ENCODE measurements at regions not wholly inside any gene's neighbourhood (a gene's known extent, or its start where the extent isn't known, plus 50 kb on each side); places are given as distances from the start of the nearest gene placed in this dataset.

GRCh38 chr12:92562063-92562734 is 140.6 kb upstream of the PLEKHG7 start:
- no peaks in the 10 kb centered on the region for H3K27me3 ChIP-seq (ENCODE audit: insufficient read depth, low read length)
- no peaks in the 10 kb centered on the region for H3K36me3 ChIP-seq (ENCODE audit: control insufficient read depth in 1 of 2, insufficient read depth in 2 of 2, low read length in 2 of 2)
- H3K4me3 ChIP-seq (replicated peaks in 1 of 2; ENCODE audit: low read depth in 1 of 2, low read length in 2 of 2), result no peak overlapping the region
- ATAC-seq (no peak), DNase-seq (ENCODE audit: low read depth, low spot score) (no peak)
- H4K20me1 ChIP-seq (ENCODE audit: insufficient read depth), result no peaks in the 10 kb centered on the region
- no peaks in the 10 kb centered on the region for H3K9me3 ChIP-seq (ENCODE audit: control insufficient read depth in 1 of 2, insufficient read depth in 1 of 2, low read depth in 1 of 2, low read length in 2 of 2)
- BruUV-seq (replicated peaks), result no TSS peak
- no peaks in the 10 kb centered on the region for H3K9me2 ChIP-seq (ENCODE audit: insufficient read depth)
- ChIA-PET RAD21 (ENCODE audit: low non-redundant PET in 1 of 2, low total read pairs in 2 of 2, uncharacterized antibody in 2 of 2, unreplicated experiment in 2 of 2) (no interaction called here), POLR2A (no interaction called here), CTCF (no interaction called here)
- H3K79me2 ChIP-seq (ENCODE audit: insufficient read depth, low read length), result no peaks in the 10 kb centered on the region
- H3K4me1 ChIP-seq (ENCODE audit: control insufficient read depth in 1 of 2, insufficient read depth in 2 of 2, low read length in 2 of 2), result no peaks in the 10 kb centered on the region
- no peak for TF ChIP-seq YY1 (IDR thresholded peaks at IDR 0.05; ENCODE audit: extremely low read depth, insufficient replicate concordance, low read depth, low read length)
- no peak for TF ChIP-seq ELF1 (IDR thresholded peaks at IDR 0.05; ENCODE audit: borderline replicate concordance, low read depth)
- no peak for TF ChIP-seq RAD21 (IDR thresholded peaks at IDR 0.05; ENCODE audit: low read depth)
- TF ChIP-seq EZH2 (IDR thresholded peaks at IDR 0.05), result no peak
- TF ChIP-seq, protein P1, sequence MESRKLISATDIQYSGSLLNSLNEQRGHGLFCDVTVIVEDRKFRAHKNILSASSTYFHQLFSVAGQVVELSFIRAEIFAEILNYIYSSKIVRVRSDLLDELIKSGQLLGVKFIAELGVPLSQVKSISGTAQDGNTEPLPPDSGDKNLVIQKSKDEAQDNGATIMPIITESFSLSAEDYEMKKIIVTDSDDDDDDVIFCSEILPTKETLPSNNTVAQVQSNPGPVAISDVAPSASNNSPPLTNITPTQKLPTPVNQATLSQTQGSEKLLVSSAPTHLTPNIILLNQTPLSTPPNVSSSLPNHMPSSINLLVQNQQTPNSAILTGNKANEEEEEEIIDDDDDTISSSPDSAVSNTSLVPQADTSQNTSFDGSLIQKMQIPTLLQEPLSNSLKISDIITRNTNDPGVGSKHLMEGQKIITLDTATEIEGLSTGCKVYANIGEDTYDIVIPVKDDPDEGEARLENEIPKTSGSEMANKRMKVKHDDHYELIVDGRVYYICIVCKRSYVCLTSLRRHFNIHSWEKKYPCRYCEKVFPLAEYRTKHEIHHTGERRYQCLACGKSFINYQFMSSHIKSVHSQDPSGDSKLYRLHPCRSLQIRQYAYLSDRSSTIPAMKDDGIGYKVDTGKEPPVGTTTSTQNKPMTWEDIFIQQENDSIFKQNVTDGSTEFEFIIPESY (IDR thresholded peaks at IDR 0.05; ENCODE audit: extremely low read depth, insufficient replicate concordance, low read length), result no peak
- TF ChIP-seq FOSL1 (IDR thresholded peaks at IDR 0.05; ENCODE audit: low read depth), result no peak
- no peak for TF ChIP-seq POLR2A (IDR thresholded peaks at IDR 0.05; ENCODE audit: borderline replicate concordance, extremely low read depth, insufficient read depth, insufficient read length)
- TF ChIP-seq, protein P2, sequence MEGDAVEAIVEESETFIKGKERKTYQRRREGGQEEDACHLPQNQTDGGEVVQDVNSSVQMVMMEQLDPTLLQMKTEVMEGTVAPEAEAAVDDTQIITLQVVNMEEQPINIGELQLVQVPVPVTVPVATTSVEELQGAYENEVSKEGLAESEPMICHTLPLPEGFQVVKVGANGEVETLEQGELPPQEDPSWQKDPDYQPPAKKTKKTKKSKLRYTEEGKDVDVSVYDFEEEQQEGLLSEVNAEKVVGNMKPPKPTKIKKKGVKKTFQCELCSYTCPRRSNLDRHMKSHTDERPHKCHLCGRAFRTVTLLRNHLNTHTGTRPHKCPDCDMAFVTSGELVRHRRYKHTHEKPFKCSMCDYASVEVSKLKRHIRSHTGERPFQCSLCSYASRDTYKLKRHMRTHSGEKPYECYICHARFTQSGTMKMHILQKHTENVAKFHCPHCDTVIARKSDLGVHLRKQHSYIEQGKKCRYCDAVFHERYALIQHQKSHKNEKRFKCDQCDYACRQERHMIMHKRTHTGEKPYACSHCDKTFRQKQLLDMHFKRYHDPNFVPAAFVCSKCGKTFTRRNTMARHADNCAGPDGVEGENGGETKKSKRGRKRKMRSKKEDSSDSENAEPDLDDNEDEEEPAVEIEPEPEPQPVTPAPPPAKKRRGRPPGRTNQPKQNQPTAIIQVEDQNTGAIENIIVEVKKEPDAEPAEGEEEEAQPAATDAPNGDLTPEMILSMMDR (IDR thresholded peaks at IDR 0.05 in 2 of 3, conservative IDR thresholded peaks at IDR 0.05 in 1 of 3; ENCODE audit: borderline replicate concordance in 1 of 3, insufficient read depth in 1 of 3, low read depth in 2 of 3, low read length in 2 of 3), result no peak
- TF ChIP-seq POLR2AphosphoS5 (IDR thresholded peaks at IDR 0.05; ENCODE audit: low read depth, low read length), result no peak
- TF ChIP-seq CEBPB (IDR thresholded peaks at IDR 0.05; ENCODE audit: low read depth), result no peak
- TF ChIP-seq ZNF274 (IDR thresholded peaks at IDR 0.05; ENCODE audit: low read depth, low read length), result no peak
- TF ChIP-seq SIN3A (IDR thresholded peaks at IDR 0.05; ENCODE audit: low read depth), result no peak
- no peak for TF ChIP-seq JUND (IDR thresholded peaks at IDR 0.05)
- no peak for TF ChIP-seq EGR1 (IDR thresholded peaks at IDR 0.05; ENCODE audit: low read depth)
- TF ChIP-seq SRF (IDR thresholded peaks at IDR 0.05; ENCODE audit: low read depth), result no peak
- no peak for TF ChIP-seq TCF7L2 (IDR thresholded peaks at IDR 0.05; ENCODE audit: borderline replicate concordance, extremely low read depth, insufficient read depth, insufficient read length)
- H2AFZ ChIP-seq (ENCODE audit: low read depth, low read length, poor library complexity, severe bottlenecking), result no peak overlapping the region
- H3K9ac ChIP-seq (ENCODE audit: low read length), result no peak overlapping the region
- no peak overlapping the region for H3K27ac ChIP-seq (ENCODE audit: low read depth, low read length)
- no peak overlapping the region for H3K4me2 ChIP-seq (ENCODE audit: low read length)
- intact Hi-C loops (cut with micrococcal nuclease), result no loop called here

All from HCT116 (cell line).